ENCODE measurements at regions not wholly inside any gene's neighbourhood (a gene's known extent, or its start where the extent isn't known, plus 50 kb on each side); places are given as distances from the start of the nearest gene placed in this dataset.

DNA sequence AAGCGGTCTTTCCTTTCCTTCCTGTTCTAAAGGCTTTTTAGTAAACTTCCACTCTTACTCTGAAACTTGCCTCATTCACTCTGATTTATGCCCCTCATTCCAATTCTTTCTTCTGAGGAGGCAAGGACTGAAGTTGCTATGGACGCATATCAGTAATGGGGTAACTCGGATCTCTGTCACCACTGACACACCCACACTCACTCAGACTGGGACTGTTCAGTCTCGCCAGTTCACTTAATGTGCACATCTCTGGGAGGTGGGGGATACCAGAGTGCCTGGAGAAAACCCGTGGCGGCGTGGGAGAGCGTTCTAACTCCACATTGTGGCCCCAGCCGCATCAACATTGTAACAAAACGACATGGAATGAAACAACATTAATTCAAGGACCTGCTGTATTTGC lies 1139.3 kb upstream of the CELF2 start:
- TF ChIP-seq CTCF (IDR thresholded peaks at IDR 0.05; ENCODE audit: extremely low read depth in 1 of 2, insufficient read depth in 1 of 2, low read depth in 1 of 2, low read length in 2 of 2), result no peak
- TF ChIP-seq POLR2A (IDR thresholded peaks at IDR 0.05; ENCODE audit: low read depth, low read length), result no peak
- no peak for TF ChIP-seq MAX (IDR thresholded peaks at IDR 0.05; ENCODE audit: insufficient read depth, insufficient read length)
- TF ChIP-seq GATA2 (IDR thresholded peaks at IDR 0.05; ENCODE audit: insufficient read depth, insufficient read length, low read depth, low read length), result no peak
- TF ChIP-seq POLR2AphosphoS5 (IDR thresholded peaks at IDR 0.05; ENCODE audit: insufficient read depth, low read depth, low read length), result no peak
- no peak for TF ChIP-seq EZH2 (IDR thresholded peaks at IDR 0.05; ENCODE audit: borderline replicate concordance, low read depth, low read length, severe bottlenecking)
- TF ChIP-seq MYC (IDR thresholded peaks at IDR 0.05; ENCODE audit: low read depth, low read length), result no peak
- no peak for TF ChIP-seq JUN (IDR thresholded peaks at IDR 0.05; ENCODE audit: borderline replicate concordance, insufficient read depth, insufficient read length, low read depth)
- no peak for TF ChIP-seq FOS (IDR thresholded peaks at IDR 0.05; ENCODE audit: borderline replicate concordance, insufficient read depth, low read length)

Data from endothelial cell of umbilical vein (primary cell).